Cardiac fibroblast (primary cell): ENCODE measurements at regions not wholly inside any gene's neighbourhood (a gene's known extent, or its start where the extent isn't known, plus 50 kb on each side); places are given as distances from the start of the nearest gene placed in this dataset.
A peak's percentile ranks its signal among the peaks of the same experiment; 100 is the strongest.
"Not testable (repeated sequence)": the region's sequence is repeated elsewhere in the genome, so short reads cannot be mapped to it uniquely, and the experiment has no call there.

Source experiments
- DNase-seq, 2 donors: peaks; one replicate each; pipeline versions ENCODE4 v3.0.0 to v3.0.0-alpha.2; 2010; ENCODE audit warnings: low read depth in 2 of 2
- H3K4me3 ChIP-seq, 2 donors: replicated peaks in 1 of 2; 1 replicate in 1 of 2; 2 replicates in 1 of 2; pipeline ENCODE4 v1.5.1; 2011; ENCODE audit warnings: low read depth in 2 of 2, low read length in 2 of 2, mild to moderate bottlenecking in 2 of 2, moderate library complexity in 1 of 2
- CTCF ChIP-seq: IDR thresholded peaks from one replicate; pipeline ENCODE4 v1.5.1; 2011; ENCODE audit warnings: low read depth, mild to moderate bottlenecking, low read length, inconsistent platforms

GRCh38 chr7:68820321-68820720 is 778.0 kb upstream of the AUTS2 start:
- H3K4me3 ChIP-seq: no peak overlapping the region
- no peak for DNase-seq
- TF ChIP-seq CTCF: no peak

- H3K4me3 ChIP-seq: no peak overlapping the region
Measured at GRCh38 chr7:68821846-68822245, 776.4 kb upstream of the AUTS2 start.

GRCh38 chr7:68823996-68824780 is 774.1 kb upstream of the AUTS2 start:
- TF ChIP-seq CTCF: no peak
- DNase-seq: peak in 1 of 2 donors; percentile 15
- no peak overlapping the region for H3K4me3 ChIP-seq

More at GRCh38 chr7:68821846-68822245, 776.4 kb upstream of the AUTS2 start:
- DNase-seq: no peak
- TF ChIP-seq CTCF: no peak

GRCh38 chr7:68828575-68828974 is 769.7 kb upstream of the AUTS2 start:
- H3K4me3 ChIP-seq: no peak overlapping the region
- no peak for DNase-seq
- TF ChIP-seq CTCF: no peak

- no peak for DNase-seq
- no peak for TF ChIP-seq CTCF
- H3K4me3 ChIP-seq: no peak overlapping the region
Measured at GRCh38 chr7:68833422-68833821, 764.9 kb upstream of the AUTS2 start.

- TF ChIP-seq CTCF: no peak
- H3K4me3 ChIP-seq: no peak overlapping the region
- no peak for DNase-seq
Measured at GRCh38 chr7:68839014-68839413, 759.3 kb upstream of the AUTS2 start.

GRCh38 chr7:68840991-68841390 is 757.3 kb upstream of the AUTS2 start:
- TF ChIP-seq CTCF: no peak
- no peak overlapping the region for H3K4me3 ChIP-seq
- no peak for DNase-seq

GRCh38 chr7:68843985-68844384 is 754.3 kb upstream of the AUTS2 start:
- not testable (repeated sequence) for H3K4me3 ChIP-seq, DNase-seq
